ENCODE measurements at regions not wholly inside any gene's neighbourhood (a gene's known extent, or its start where the extent isn't known, plus 50 kb on each side); places are given as distances from the start of the nearest gene placed in this dataset.

GRCh38 chr13:111005364-111005763 is 90.5 kb upstream of the ANKRD10 start:
- Histone ChIP-seq H3K27ac (peak overlapping the region in 2 of 5 donors; percentile 74 to 82), H3K36me3 (replicated peaks in 1 of 2) (no peaks in the 10 kb centered on the region), H3K4me3 (no peak overlapping the region), H3K27me3 (no peaks in the 10 kb centered on the region), H3K4me1 (replicated peaks in 1 of 2) (peaks cover 0 to 5% of the 10 kb centered on the region in 2 donors), H3K9me3 (replicated peaks in 1 of 3) (no peaks in the 10 kb centered on the region)
- no peak for DNase-seq
- 79 to 82% (median 80%) methylated on average over 6 of the region's 6 CpGs for WGBS, 4 donors
- TF ChIP-seq CTCF (IDR thresholded peaks at IDR 0.05) (no peak), POLR2A (IDR thresholded peaks at IDR 0.05) (no peak)
- intact Hi-C loops (cut with DNase I): no loop called here

GRCh38 chr13:111004444-111004843 is 89.6 kb upstream of the ANKRD10 start:
- TF ChIP-seq POLR2A (IDR thresholded peaks at IDR 0.05): no peak
- no peak for TF ChIP-seq CTCF (IDR thresholded peaks at IDR 0.05)
- WGBS, 4 donors: 80 to 89% (median 82%) methylated on average over 5 to 6 of the region's 6 CpGs
- no peak overlapping the region for H3K4me3 ChIP-seq

GRCh38 chr13:111001636-111002035 is 86.8 kb upstream of the ANKRD10 start:
- H3K27me3 ChIP-seq: no peaks in the 10 kb centered on the region
- no peaks in the 10 kb centered on the region for H3K9me3 ChIP-seq (replicated peaks in 1 of 3)
- intact Hi-C loops (cut with DNase I): no loop called here
- TF ChIP-seq CTCF (IDR thresholded peaks at IDR 0.05) (no peak), POLR2A (IDR thresholded peaks at IDR 0.05) (no peak)
- no peak overlapping the region for H3K4me3 ChIP-seq
- H3K4me1 ChIP-seq (replicated peaks in 1 of 2): peaks cover 0 to 5% of the 10 kb centered on the region in 2 donors
- 75 to 90% (median 85%) methylated on average over 2 of the region's 2 CpGs for WGBS, 4 donors
- no peaks in the 10 kb centered on the region for H3K36me3 ChIP-seq (replicated peaks in 1 of 2)
- no peak for DNase-seq
- no peak overlapping the region for H3K27ac ChIP-seq

More at GRCh38 chr13:111004444-111004843, 89.6 kb upstream of the ANKRD10 start:
- Histone ChIP-seq H3K9me3 (replicated peaks in 1 of 3) (no peaks in the 10 kb centered on the region), H3K27ac (no peak overlapping the region), H3K4me1 (replicated peaks in 1 of 2) (peaks cover 0 to 5% of the 10 kb centered on the region in 2 donors), H3K36me3 (replicated peaks in 1 of 2) (no peaks in the 10 kb centered on the region), H3K27me3 (no peaks in the 10 kb centered on the region)
- intact Hi-C loops (cut with DNase I): no loop called here
- DNase-seq: no peak

GRCh38 chr13:110993788-110994187 is 78.9 kb upstream of the ANKRD10 start:
- Histone ChIP-seq H3K4me1 (replicated peaks in 1 of 2) (no peaks in the 10 kb centered on the region), H3K27me3 (no peaks in the 10 kb centered on the region), H3K9me3 (replicated peaks in 1 of 3) (no peaks in the 10 kb centered on the region), H3K4me3 (no peak overlapping the region), H3K36me3 (replicated peaks in 1 of 2) (no peaks in the 10 kb centered on the region), H3K27ac (no peak overlapping the region)
- intact Hi-C loops (cut with DNase I): no loop called here
- DNase-seq: no peak
- TF ChIP-seq CTCF (IDR thresholded peaks at IDR 0.05) (no peak), POLR2A (IDR thresholded peaks at IDR 0.05) (no peak)
- WGBS, 4 donors: 57 to 76% (median 67%) methylated on average over 3 to 5 of the region's 5 CpGs
